ENCODE measurements at regions not wholly inside any gene's neighbourhood (a gene's known extent, or its start where the extent isn't known, plus 50 kb on each side); places are given as distances from the start of the nearest gene placed in this dataset.

DNA sequence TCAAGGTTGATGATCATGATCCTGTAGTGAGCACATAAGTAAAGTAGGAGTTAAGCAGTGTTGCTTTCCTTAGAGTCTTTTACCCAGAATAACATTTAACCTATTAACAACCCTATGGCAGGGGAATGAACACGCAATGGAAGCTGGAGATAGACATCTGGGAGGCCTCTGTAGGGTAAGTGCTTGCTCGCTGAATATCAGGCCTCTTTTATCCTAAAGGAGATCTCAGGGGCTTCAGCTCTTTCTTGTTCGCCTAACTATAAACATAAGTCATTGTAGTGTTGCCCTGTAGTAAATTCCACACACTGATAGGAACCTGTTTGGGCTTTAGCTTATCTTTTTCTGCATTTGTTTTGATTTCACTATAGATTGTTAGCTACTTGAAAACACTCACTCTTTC lies 174.4 kb upstream of the TCF4 start:
- TF ChIP-seq CTCF (IDR thresholded peaks at IDR 0.05; ENCODE audit: insufficient read depth, low read length, severe bottlenecking) = no peak
- no peak overlapping the region for H3K4me3 ChIP-seq (ENCODE audit: low read depth, low read length)
- no peak for FAIRE-seq
- DNase-seq (ENCODE audit: low read depth) = no peak
- no peaks in the 10 kb centered on the region for H3K36me3 ChIP-seq (ENCODE audit: control insufficient read depth, insufficient read depth, low read length)
- no peaks in the 10 kb centered on the region for H3K27me3 ChIP-seq (ENCODE audit: control insufficient read depth, insufficient read depth, low read length)

DNA sequence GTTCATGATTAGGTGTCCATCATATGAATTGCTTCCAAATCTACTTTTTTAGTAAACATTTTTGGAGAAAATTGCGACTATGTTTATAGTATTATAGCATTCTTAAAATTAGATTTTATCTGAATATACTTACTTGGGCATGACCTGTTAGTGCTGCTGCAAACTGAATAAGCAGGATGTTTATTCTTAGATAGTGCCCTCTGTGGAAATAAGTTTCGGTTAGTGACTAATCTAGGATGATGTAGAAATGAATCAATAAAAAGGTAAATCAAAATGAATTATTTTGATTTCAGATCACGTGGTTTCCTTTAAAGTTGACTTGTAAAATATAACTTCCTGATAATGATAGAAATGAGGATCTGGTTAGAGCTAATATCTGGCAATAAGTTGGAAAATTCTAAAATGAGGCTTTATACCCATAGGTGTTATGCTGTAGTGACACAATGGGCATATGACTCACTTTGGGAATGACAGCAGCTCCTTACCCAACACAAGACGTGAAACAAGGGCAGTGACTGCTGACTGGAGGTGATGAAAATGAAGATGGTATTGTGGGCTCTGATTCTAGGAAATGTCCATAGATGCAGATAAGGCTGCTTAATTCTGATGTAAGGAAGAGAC lies 165.8 kb upstream of the TCF4 start:
- FAIRE-seq (no peak), DNase-seq (ENCODE audit: low read depth) (peak; percentile 94)
- no peak for TF ChIP-seq CTCF (IDR thresholded peaks at IDR 0.05; ENCODE audit: insufficient read depth, low read length, severe bottlenecking)
- Histone ChIP-seq H3K36me3 (ENCODE audit: control insufficient read depth, insufficient read depth, low read length) (no peaks in the 10 kb centered on the region), H3K27me3 (ENCODE audit: control insufficient read depth, insufficient read depth, low read length) (no peaks in the 10 kb centered on the region), H3K4me3 (ENCODE audit: low read depth, low read length) (no peak overlapping the region)

GRCh38 chr18:55751476-55751875 lies 163.5 kb upstream of the TCF4 start:
- DNase-seq (ENCODE audit: low read depth) (no peak), FAIRE-seq (no peak)
- no peak for TF ChIP-seq CTCF (IDR thresholded peaks at IDR 0.05; ENCODE audit: insufficient read depth, low read length, severe bottlenecking)
- H3K27me3 ChIP-seq (ENCODE audit: control insufficient read depth, insufficient read depth, low read length) = no peaks in the 10 kb centered on the region
- H3K4me3 ChIP-seq (ENCODE audit: low read depth, low read length) = no peak overlapping the region
- no peaks in the 10 kb centered on the region for H3K36me3 ChIP-seq (ENCODE audit: control insufficient read depth, insufficient read depth, low read length)

- TF ChIP-seq CTCF (IDR thresholded peaks at IDR 0.05; ENCODE audit: insufficient read depth, low read length, severe bottlenecking) = no peak
- Histone ChIP-seq H3K36me3 (ENCODE audit: control insufficient read depth, insufficient read depth, low read length) (no peaks in the 10 kb centered on the region), H3K4me3 (ENCODE audit: low read depth, low read length) (no peak overlapping the region), H3K27me3 (ENCODE audit: control insufficient read depth, insufficient read depth, low read length) (no peaks in the 10 kb centered on the region)
- FAIRE-seq (no peak), DNase-seq (ENCODE audit: low read depth) (no peak)
Observed at GRCh38 chr18:55748227-55748738, 160.3 kb upstream of the TCF4 start.

DNA sequence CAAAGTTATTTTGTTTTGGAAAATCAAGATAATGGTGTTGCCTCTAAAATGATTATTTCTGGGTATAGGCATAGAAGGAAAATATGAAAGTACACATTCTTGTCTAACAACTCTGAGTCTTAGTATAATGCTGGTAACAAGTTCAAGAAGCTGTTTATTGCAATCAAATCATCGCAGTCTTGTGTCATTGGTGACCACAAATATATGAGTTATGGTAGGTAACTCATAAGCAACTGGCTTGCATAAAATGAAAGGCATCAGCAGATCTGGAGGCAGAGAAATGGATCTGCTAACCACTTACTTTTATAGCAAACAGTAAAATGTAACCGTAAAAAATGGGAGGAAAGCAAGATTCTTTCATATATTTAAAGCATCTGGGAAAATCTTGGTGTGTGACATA lies 156.2 kb upstream of the TCF4 start:
- H3K36me3 ChIP-seq (ENCODE audit: control insufficient read depth, insufficient read depth, low read length) = no peaks in the 10 kb centered on the region
- H3K27me3 ChIP-seq (ENCODE audit: control insufficient read depth, insufficient read depth, low read length) = no peaks in the 10 kb centered on the region
- DNase-seq (ENCODE audit: low read depth) = no peak
- H3K4me3 ChIP-seq (ENCODE audit: low read depth, low read length) = no peak overlapping the region
- TF ChIP-seq CTCF (IDR thresholded peaks at IDR 0.05; ENCODE audit: insufficient read depth, low read length, severe bottlenecking) = no peak
- FAIRE-seq = no peak

GRCh38 chr18:55743736-55744135 lies 155.7 kb upstream of the TCF4 start:
- Histone ChIP-seq H3K4me3 (ENCODE audit: low read depth, low read length) (no peak overlapping the region), H3K27me3 (ENCODE audit: control insufficient read depth, insufficient read depth, low read length) (no peaks in the 10 kb centered on the region), H3K36me3 (ENCODE audit: control insufficient read depth, insufficient read depth, low read length) (no peaks in the 10 kb centered on the region)
- FAIRE-seq = no peak
- DNase-seq (ENCODE audit: low read depth) = no peak
- TF ChIP-seq CTCF (IDR thresholded peaks at IDR 0.05; ENCODE audit: insufficient read depth, low read length, severe bottlenecking) = no peak

All from bronchial epithelial cell (primary cell).